Keratinocyte (primary cell): ENCODE measurements at regions not wholly inside any gene's neighbourhood (a gene's known extent, or its start where the extent isn't known, plus 50 kb on each side); places are given as distances from the start of the nearest gene placed in this dataset.

ENCODE experiments used
- DNase-seq: peaks from one replicate; pipeline ENCODE4 v3.0.0-alpha.2; 2011; ENCODE audit warnings: low read depth, missing footprints, low spot score
- FAIRE-seq: peaks from 2 replicates; lab custom pipeline; 2011; peaks lifted over from hg19 to GRCh38; lab: Jason Lieb, UNC
- H2AFZ ChIP-seq: 2 replicates; pipeline ENCODE4 v1.6.0; 2012; ENCODE audit warnings: low read length, control low read depth, inconsistent platforms; ENCODE audit not compliant: control insufficient read depth
- H3K27ac ChIP-seq: 2 replicates; pipeline ENCODE4 v1.5.1; 2011; ENCODE audit warnings: low read length; ENCODE audit not compliant: control insufficient read depth, insufficient read depth
- H3K27me3 ChIP-seq: 3 replicates; pipeline ENCODE4 v1.6.0; 2011; ENCODE audit warnings: low read length; ENCODE audit not compliant: control insufficient read depth, insufficient read depth; ENCODE audit errors: extremely low read depth
- H3K36me3 ChIP-seq, 2 experiments: 2 replicates in 1 of 2; 3 replicates in 1 of 2; pipeline ENCODE4 v1.5.1; 2011; ENCODE audit warnings: low read length in 2 of 2, mild to moderate bottlenecking in 1 of 2; ENCODE audit not compliant: control insufficient read depth in 2 of 2, insufficient read depth in 2 of 2; ENCODE audit errors: extremely low read depth in 1 of 2
- H3K4me1 ChIP-seq: 3 replicates; pipeline ENCODE4 v1.5.1; 2011; ENCODE audit warnings: low read length; ENCODE audit not compliant: control insufficient read depth, insufficient read depth; ENCODE audit errors: extremely low read depth
- H3K4me2 ChIP-seq: 3 replicates; pipeline ENCODE4 v1.6.0; 2011; ENCODE audit warnings: low read depth, low read length; ENCODE audit not compliant: control insufficient read depth, insufficient read depth; ENCODE audit errors: extremely low read depth
- H3K4me3 ChIP-seq, 3 experiments: fragments of 200-600 bp in 1 of 3; sonication (generic) in 1 of 3; 2 replicates in 2 of 3; 3 replicates in 1 of 3; pipeline ENCODE4 v1.5.1; 2011 to 2016; ENCODE audit warnings: low read length in 3 of 3, mild to moderate bottlenecking in 3 of 3, control low read depth in 2 of 3, inconsistent platforms in 1 of 3, low read depth in 1 of 3, mixed read lengths in 1 of 3, mixed run types in 1 of 3, moderate library complexity in 1 of 3; ENCODE audit not compliant: control insufficient read depth in 2 of 3, insufficient read depth in 2 of 3; ENCODE audit errors: extremely low read depth in 1 of 3
- H3K79me2 ChIP-seq: 2 replicates; pipeline ENCODE4 v1.6.0; 2012; ENCODE audit warnings: low read length; ENCODE audit not compliant: control insufficient read depth, insufficient read depth
- H3K9ac ChIP-seq: 3 replicates; pipeline ENCODE4 v1.6.0; 2011; ENCODE audit warnings: low read length; ENCODE audit not compliant: control insufficient read depth, insufficient read depth; ENCODE audit errors: extremely low read depth
- H3K9me1 ChIP-seq: 3 replicates; pipeline ENCODE4 v1.6.0; 2011; ENCODE audit warnings: low read length; ENCODE audit not compliant: control insufficient read depth, insufficient read depth; ENCODE audit errors: extremely low read depth
- H3K9me3 ChIP-seq: 2 replicates; pipeline ENCODE4 v1.5.1; 2012; ENCODE audit warnings: low read depth, low read length; ENCODE audit not compliant: control insufficient read depth
- H4K20me1 ChIP-seq: 3 replicates; pipeline ENCODE4 v1.6.0; 2011; ENCODE audit warnings: low read length; ENCODE audit not compliant: control insufficient read depth, insufficient read depth; ENCODE audit errors: extremely low read depth
- EZH2 ChIP-seq: IDR thresholded peaks from one replicate; pipeline ENCODE4 v1.6.1; 2012; ENCODE audit warnings: inconsistent platforms, mild to moderate bottlenecking, low read length, moderate library complexity
- dilution Hi-C: fragments of 300-500 bp; cut with MboI; formaldehyde crosslinking; loops from one replicate; pipeline ENCODE4 v1.7.0; 2020; ENCODE audit warnings: low sequenced_read_pairs; ENCODE audit not compliant: extremely low pct_ligation_motif_present
- TF ChIP-seq, protein P1 (sequence below), 3 experiments: IDR thresholded peaks in 1 of 3; conservative IDR thresholded peaks in 1 of 3; optimal IDR thresholded peaks in 1 of 3; 2 replicates in 2 of 3; 3 replicates in 1 of 3; pipeline versions ENCODE3 to v1.5.1; 2011; ENCODE audit warnings: low read length in 3 of 3, mild to moderate bottlenecking in 3 of 3, moderate library complexity in 2 of 3, control low read depth in 1 of 3, inconsistent platforms in 1 of 3; ENCODE audit not compliant: insufficient read depth in 2 of 3; ENCODE audit errors: extremely low read depth in 1 of 3

DNA sequence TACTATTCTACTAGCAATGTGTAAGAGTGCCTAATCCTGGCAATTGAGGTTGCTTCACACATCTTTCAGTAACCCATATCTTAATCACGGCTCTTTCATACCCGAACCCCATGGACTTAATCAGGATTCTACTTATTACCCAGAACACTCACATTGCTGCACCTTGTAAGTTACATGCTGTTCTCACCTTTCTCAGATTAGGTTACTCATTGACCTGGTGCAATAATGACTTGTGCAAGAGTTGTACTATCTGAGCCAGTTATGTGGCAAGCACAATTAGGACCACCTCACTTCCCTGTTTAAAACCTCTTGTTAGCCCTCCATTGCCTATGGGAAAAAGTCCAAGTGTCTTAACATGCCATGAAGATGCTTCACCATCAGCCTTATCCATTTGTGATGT is 306.7 kb upstream of the E2F7 start:
- H2AFZ ChIP-seq: no peak overlapping the region
- H3K27ac ChIP-seq: no peak overlapping the region
- dilution Hi-C loops: no loop called here
- H3K9me1 ChIP-seq: no peaks in the 10 kb centered on the region
- no peaks in the 10 kb centered on the region for H3K4me1 ChIP-seq
- no peaks in the 10 kb centered on the region for H4K20me1 ChIP-seq
- TF ChIP-seq EZH2: no peak
- TF ChIP-seq, protein P1, sequence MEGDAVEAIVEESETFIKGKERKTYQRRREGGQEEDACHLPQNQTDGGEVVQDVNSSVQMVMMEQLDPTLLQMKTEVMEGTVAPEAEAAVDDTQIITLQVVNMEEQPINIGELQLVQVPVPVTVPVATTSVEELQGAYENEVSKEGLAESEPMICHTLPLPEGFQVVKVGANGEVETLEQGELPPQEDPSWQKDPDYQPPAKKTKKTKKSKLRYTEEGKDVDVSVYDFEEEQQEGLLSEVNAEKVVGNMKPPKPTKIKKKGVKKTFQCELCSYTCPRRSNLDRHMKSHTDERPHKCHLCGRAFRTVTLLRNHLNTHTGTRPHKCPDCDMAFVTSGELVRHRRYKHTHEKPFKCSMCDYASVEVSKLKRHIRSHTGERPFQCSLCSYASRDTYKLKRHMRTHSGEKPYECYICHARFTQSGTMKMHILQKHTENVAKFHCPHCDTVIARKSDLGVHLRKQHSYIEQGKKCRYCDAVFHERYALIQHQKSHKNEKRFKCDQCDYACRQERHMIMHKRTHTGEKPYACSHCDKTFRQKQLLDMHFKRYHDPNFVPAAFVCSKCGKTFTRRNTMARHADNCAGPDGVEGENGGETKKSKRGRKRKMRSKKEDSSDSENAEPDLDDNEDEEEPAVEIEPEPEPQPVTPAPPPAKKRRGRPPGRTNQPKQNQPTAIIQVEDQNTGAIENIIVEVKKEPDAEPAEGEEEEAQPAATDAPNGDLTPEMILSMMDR (optimal IDR thresholded peaks at IDR 0.05 in 1 of 3, IDR thresholded peaks at IDR 0.05 in 1 of 3, conservative IDR thresholded peaks at IDR 0.05 in 1 of 3; ENCODE audit: extremely low read depth in 1 of 3, insufficient read depth in 2 of 3, low read length in 3 of 3): no peak
- no peak for DNase-seq
- peak; percentile 23 for FAIRE-seq
- no peak overlapping the region for H3K4me3 ChIP-seq
- no peak overlapping the region for H3K4me2 ChIP-seq
- H3K27me3 ChIP-seq: no peaks in the 10 kb centered on the region
- H3K36me3 ChIP-seq: no peaks in the 10 kb centered on the region
- no peak overlapping the region for H3K9ac ChIP-seq
- H3K9me3 ChIP-seq: no peaks in the 10 kb centered on the region
- H3K79me2 ChIP-seq: no peaks in the 10 kb centered on the region

DNA sequence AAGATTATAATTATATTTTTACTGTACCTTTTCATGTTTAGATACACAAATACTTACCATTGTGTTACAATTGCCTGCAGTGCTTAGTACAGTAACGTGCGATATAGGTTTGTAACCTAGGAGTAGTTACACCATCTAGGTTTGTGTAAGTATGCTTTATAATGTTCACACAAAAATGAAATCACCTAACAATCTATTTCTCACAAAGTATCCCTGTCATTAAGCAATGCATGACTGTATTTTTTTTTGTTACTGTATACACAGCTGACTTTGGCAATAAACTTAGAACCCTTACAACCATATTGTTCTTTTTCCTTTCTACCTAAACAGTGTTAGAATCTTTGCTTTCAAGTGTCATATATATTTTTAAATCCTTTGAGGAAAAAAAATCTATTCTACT is 303.0 kb upstream of the E2F7 start:
- FAIRE-seq: no peak
- TF ChIP-seq, protein P1 (optimal IDR thresholded peaks at IDR 0.05 in 1 of 3, IDR thresholded peaks at IDR 0.05 in 1 of 3, conservative IDR thresholded peaks at IDR 0.05 in 1 of 3; ENCODE audit: extremely low read depth in 1 of 3, insufficient read depth in 2 of 3, low read length in 3 of 3): no peak
- TF ChIP-seq EZH2: no peak
- no peaks in the 10 kb centered on the region for H3K79me2 ChIP-seq
- no peaks in the 10 kb centered on the region for H3K36me3 ChIP-seq
- no peak overlapping the region for H3K4me3 ChIP-seq
- H4K20me1 ChIP-seq: no peaks in the 10 kb centered on the region
- H3K9ac ChIP-seq: no peak overlapping the region
- H3K27ac ChIP-seq: no peak overlapping the region
- no peaks in the 10 kb centered on the region for H3K9me1 ChIP-seq
- no peak for DNase-seq
- no peak overlapping the region for H2AFZ ChIP-seq
- dilution Hi-C loops: no loop called here
- no peaks in the 10 kb centered on the region for H3K9me3 ChIP-seq
- no peaks in the 10 kb centered on the region for H3K27me3 ChIP-seq
- no peaks in the 10 kb centered on the region for H3K4me1 ChIP-seq
- H3K4me2 ChIP-seq: no peak overlapping the region
